WI38 (cell line): ENCODE measurements at regions not wholly inside any gene's neighbourhood (a gene's known extent, or its start where the extent isn't known, plus 50 kb on each side); places are given as distances from the start of the nearest gene placed in this dataset.

ENCODE experiments used
- H3K4me3 ChIP-seq: 2 replicates; pipeline ENCODE4 v1.5.1; 2011; ENCODE audit warnings: low read depth, mild to moderate bottlenecking, control low read depth, low read length
- CTCF ChIP-seq: IDR thresholded peaks from 2 replicates; pipeline ENCODE4 v1.5.1; 2012; ENCODE audit warnings: low read depth, mild to moderate bottlenecking, control low read depth, low read length

DNA sequence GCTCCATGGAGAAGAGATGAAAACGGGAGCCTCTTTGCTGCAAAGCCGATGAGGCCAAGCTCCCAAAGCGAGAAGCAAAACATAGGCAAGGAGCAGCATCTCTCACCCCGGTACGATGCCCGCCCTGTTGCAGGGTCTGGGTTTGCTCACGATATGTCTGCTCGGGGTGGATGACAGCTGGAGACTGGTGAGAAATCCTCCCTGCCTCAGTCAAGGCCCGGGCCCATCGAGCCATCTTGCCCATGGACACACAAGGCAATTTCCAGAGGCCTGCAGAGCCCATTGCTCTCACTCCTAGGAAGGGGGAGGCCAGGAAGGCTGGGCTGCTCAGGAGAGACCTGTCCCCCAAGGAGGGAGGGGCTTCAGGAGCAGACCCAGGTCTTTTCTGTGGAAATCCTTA lies 391.7 kb upstream of the SHH start:
- no peak for TF ChIP-seq CTCF
- H3K4me3 ChIP-seq: no peak overlapping the region

GRCh38 chr7:156198277-156198676 lies 386.0 kb upstream of the SHH start:
- no peak for TF ChIP-seq CTCF

DNA sequence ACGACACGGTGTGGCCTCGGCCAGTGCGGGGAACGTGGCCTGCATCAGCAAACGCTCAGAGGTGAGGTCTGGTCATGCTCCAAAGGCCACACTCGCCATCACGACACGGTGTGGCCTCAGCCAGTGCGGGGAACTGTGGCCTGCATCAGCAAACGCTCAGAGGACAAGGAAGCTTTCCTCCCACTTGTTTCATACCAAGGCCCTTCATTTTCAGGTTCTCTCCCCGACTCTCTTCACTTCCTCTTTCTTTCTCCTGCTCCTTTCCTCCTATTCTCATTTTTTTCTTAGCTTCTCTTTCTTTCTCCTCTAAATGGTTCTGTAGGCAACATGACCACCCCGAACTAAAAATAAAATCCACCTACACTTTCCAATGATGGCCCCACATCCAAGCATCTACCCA lies 384.4 kb upstream of the SHH start:
- H3K4me3 ChIP-seq: no peak overlapping the region
- no peak for TF ChIP-seq CTCF

More at GRCh38 chr7:156198277-156198676, 386.0 kb upstream of the SHH start:
- no peak overlapping the region for H3K4me3 ChIP-seq

DNA sequence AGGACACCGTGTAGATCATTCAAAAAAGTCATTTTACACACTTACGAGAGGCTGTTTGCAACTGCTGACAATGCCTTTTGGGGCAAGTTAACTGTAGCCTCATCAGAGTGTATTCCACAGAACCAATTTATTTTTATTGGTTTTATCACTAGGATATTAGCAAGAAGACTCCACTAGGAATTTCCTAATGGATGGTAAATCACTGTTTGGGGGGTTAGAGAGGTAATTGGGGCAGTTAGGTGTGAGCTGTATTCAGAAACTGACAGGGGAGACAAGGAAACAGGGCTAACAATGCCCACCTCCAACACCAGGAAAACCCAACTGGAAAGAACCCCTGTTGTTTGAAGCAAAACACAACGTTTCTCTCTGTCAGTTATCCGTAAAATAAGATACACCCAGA lies 383.0 kb upstream of the SHH start:
- TF ChIP-seq CTCF: no peak
- no peak overlapping the region for H3K4me3 ChIP-seq

DNA sequence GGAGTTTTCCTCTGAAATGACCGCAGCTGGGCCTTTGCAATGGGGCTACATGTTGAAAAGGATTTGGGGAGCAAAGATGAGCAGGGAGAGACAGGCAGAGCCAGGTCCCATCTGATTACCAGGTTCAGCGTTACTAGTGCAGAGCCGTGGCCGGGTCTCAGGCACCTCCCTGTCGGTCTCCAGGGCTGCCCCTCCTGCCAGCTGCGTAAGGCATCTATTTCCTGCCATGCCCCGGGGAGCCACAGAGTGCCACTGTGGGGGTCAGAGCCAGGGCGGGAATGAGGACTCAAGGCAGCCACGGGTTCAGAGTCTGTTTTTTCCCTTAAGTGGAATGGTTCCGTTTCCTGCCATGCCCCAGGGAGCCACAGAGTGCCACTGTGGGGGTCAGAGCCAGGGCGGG lies 382.6 kb upstream of the SHH start:
- no peak for TF ChIP-seq CTCF

DNA sequence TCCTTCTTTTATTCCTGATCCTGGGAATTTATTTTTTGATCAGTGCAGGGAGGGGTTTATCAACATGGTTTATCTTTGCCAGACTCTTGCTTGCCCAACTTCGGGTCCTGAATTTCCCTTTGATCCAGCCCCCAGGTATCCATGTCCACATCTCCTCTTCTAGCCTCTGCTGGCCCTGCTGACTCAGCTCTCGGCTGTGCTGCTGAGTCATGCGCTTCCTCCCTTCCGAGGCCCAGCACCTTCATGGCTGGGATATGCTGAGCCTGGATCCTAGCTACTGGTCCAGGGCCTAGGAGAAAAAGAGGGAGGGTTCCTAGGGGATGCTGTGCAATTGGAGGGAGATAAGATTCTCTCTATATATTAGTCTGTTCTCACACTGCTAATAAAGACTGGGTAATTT lies 380.7 kb upstream of the SHH start:
- no peak for TF ChIP-seq CTCF
- H3K4me3 ChIP-seq: no peak overlapping the region

More for the DNA sequence above, 382.6 kb upstream of the SHH start:
- H3K4me3 ChIP-seq: no peak overlapping the region

DNA sequence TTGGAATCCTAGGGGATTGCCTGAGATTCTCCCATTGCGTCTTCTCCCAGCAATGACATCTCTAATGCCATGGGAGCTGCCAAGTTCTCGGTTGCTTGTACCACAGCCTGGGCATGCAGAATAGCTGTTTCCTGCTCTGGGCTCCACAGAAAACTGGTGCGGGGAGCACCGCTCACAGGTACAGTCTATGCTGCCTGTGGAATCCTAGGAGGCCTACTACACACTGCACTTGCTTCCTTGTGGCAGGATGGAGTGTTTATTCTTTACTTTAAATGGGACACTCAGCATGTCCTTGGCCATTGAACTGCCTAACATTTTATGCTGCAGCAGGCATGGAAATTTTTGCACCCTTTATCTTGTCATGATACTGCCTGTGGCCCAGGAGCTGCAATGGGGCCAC lies 378.8 kb upstream of the SHH start:
- TF ChIP-seq CTCF: no peak
- H3K4me3 ChIP-seq: no peak overlapping the region
